CD14-positive monocyte (primary cell): ENCODE measurements at regions not wholly inside any gene's neighbourhood (a gene's known extent, or its start where the extent isn't known, plus 50 kb on each side); places are given as distances from the start of the nearest gene placed in this dataset.

Source experiments
- DNase-seq, 3 donors: peaks; one replicate each; pipeline ENCODE4 v3.0.0-alpha.2; 2011 to 2022
- H2AFZ ChIP-seq: 2 replicates; pipeline ENCODE4 v1.6.0; 2012; ENCODE audit warnings: mild to moderate bottlenecking, low read depth, low read length, inconsistent platforms; ENCODE audit not compliant: insufficient read depth, poor library complexity, severe bottlenecking
- H3K27ac ChIP-seq, 2 donors: 1 replicate in 1 of 2; 2 replicates in 1 of 2; pipeline ENCODE4 v1.5.1; 2012 to 2013; ENCODE audit warnings: low read length in 2 of 2, control low read depth in 1 of 2, inconsistent platforms in 1 of 2, low read depth in 1 of 2, mild to moderate bottlenecking in 1 of 2
- H3K27me3 ChIP-seq, 2 donors: one replicate each; pipeline versions ENCODE4 v1.6.0 to v1.6.1; 2011 to 2013; ENCODE audit warnings: low read length in 2 of 2; ENCODE audit not compliant: control insufficient read depth in 2 of 2, insufficient read depth in 2 of 2
- H3K36me3 ChIP-seq, 2 donors: replicated peaks in 1 of 2; 1 replicate in 1 of 2; 2 replicates in 1 of 2; pipeline versions ENCODE4 v1.5.1 to v1.6.1; 2012 to 2013; ENCODE audit warnings: low read length in 2 of 2, control low read depth in 1 of 2, inconsistent platforms in 1 of 2, mild to moderate bottlenecking in 1 of 2; ENCODE audit not compliant: insufficient read depth in 2 of 2, control insufficient read depth in 1 of 2
- H3K4me1 ChIP-seq, 2 donors: 1 replicate in 1 of 2; 2 replicates in 1 of 2; pipeline versions ENCODE4 v1.5.1 to v1.6.1; 2012 to 2013; ENCODE audit warnings: low read length in 2 of 2, control low read depth in 1 of 2, inconsistent platforms in 1 of 2, mild to moderate bottlenecking in 1 of 2, moderate library complexity in 1 of 2; ENCODE audit not compliant: insufficient read depth in 2 of 2, control insufficient read depth in 1 of 2
- H3K4me2 ChIP-seq: replicated peaks from 2 replicates; pipeline ENCODE3; 2012; ENCODE audit warnings: low read length, moderate library complexity, mild to moderate bottlenecking; ENCODE audit not compliant: poor library complexity, severe bottlenecking; ENCODE audit errors: extremely low read depth
- H3K4me3 ChIP-seq, 3 experiments: fragments of 200-600 bp in 1 of 3; sonication (generic) in 1 of 3; replicated peaks in 1 of 3; 1 replicate in 2 of 3; 2 replicates in 1 of 3; pipeline ENCODE4 v1.5.1; 2011 to 2013; ENCODE audit warnings: low read length in 3 of 3, mild to moderate bottlenecking in 3 of 3, control low read depth in 2 of 3, low read depth in 2 of 3, inconsistent platforms in 1 of 3, moderate library complexity in 1 of 3
- H3K79me2 ChIP-seq: 2 replicates; pipeline ENCODE4 v1.6.0; 2012; ENCODE audit warnings: mild to moderate bottlenecking, control low read depth, inconsistent platforms, low read length, moderate library complexity; ENCODE audit not compliant: insufficient read depth
- H3K9ac ChIP-seq: 2 replicates; pipeline ENCODE4 v1.6.0; 2017; ENCODE audit warnings: low read length, mild to moderate bottlenecking; ENCODE audit not compliant: insufficient read depth, poor library complexity, severe bottlenecking
- H3K9me3 ChIP-seq, 2 donors: replicated peaks in 1 of 2; 1 replicate in 1 of 2; 2 replicates in 1 of 2; pipeline versions ENCODE4 v1.5.1 to v1.6.1; 2012 to 2013; ENCODE audit warnings: low read length in 2 of 2, control low read depth in 1 of 2; ENCODE audit not compliant: control insufficient read depth in 1 of 2, insufficient read depth in 1 of 2
- H4K20me1 ChIP-seq: 2 replicates; pipeline ENCODE4 v1.6.0; 2012; ENCODE audit warnings: mild to moderate bottlenecking, low read length, control low read depth, moderate library complexity; ENCODE audit not compliant: insufficient read depth
- H3K27ac Mint-ChIP-seq, 7 donors: one replicate each; pipeline ENCODE4 v1.8.0; 2020; ENCODE audit warnings: mild to moderate bottlenecking in 7 of 7, mixed read lengths in 7 of 7, moderate library complexity in 6 of 7, inconsistent platforms in 2 of 7
- H3K27me3 Mint-ChIP-seq, 3 donors: one replicate each; pipeline ENCODE4 v1.8.0; 2021 to 2022; ENCODE audit warnings: low read depth in 3 of 3, mild to moderate bottlenecking in 3 of 3, mixed read lengths in 3 of 3, moderate library complexity in 3 of 3, inconsistent platforms in 1 of 3
- H3K36me3 Mint-ChIP-seq, 2 donors: one replicate each; pipeline ENCODE4 v1.8.0; 2020; ENCODE audit warnings: mixed read lengths in 2 of 2, inconsistent platforms in 1 of 2, mild to moderate bottlenecking in 1 of 2
- H3K4me1 Mint-ChIP-seq: one replicate; pipeline ENCODE4 v1.8.0; 2020; ENCODE audit warnings: mild to moderate bottlenecking, mixed read lengths
- H3K4me3 Mint-ChIP-seq, 2 donors: one replicate each; pipeline ENCODE4 v1.8.0; 2020; ENCODE audit warnings: mild to moderate bottlenecking in 2 of 2, mixed read lengths in 2 of 2, moderate library complexity in 1 of 2
- H3K9me3 Mint-ChIP-seq, 7 donors: one replicate each; pipeline ENCODE4 v1.8.0; 2020 to 2022; ENCODE audit warnings: mixed read lengths in 7 of 7, mild to moderate bottlenecking in 6 of 7, moderate library complexity in 6 of 7, inconsistent platforms in 2 of 7
- WGBS: methylation state at CpG from one replicate; pipeline ENCODE4 v1.1.5; 2013; ENCODE audit warnings: missing lambda C conversion rate; ENCODE audit not compliant: insufficient coverage; 5-methylcytosine and 5-hydroxymethylcytosine counted together
- intact Hi-C, 2 donors: fragments of 100-400 bp; cut with micrococcal nuclease; formaldehyde crosslinking; loops; one replicate each; pipeline versions ENCODE4 v1.15.0 to v1.15.1; 2023
- TF ChIP-seq, protein P1 (sequence below): fragments of 200-600 bp; IDR thresholded peaks from one replicate; pipeline ENCODE4 v1.8.0; 2022; ENCODE audit warnings: antibody characterized with exemption, mild to moderate bottlenecking

DNA sequence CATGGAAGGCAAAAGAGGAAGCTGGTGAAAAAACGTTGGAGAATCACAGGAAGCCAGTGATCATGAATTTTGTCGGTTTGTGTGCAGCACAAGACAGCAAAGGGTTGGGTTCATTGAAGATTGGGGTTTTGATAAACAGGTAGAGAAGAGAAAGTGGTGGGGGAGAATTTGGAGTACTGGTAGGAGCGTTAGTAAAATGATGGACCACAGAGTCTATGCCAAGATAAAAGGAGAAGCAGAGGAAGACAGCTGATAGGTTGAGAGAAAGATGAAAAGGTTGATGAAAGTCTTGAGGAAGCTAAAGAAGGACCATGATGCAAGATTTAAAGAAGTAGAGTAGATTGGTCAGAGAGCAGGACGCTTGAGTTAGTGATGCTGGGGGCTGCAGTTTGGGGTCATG is 156.8 kb upstream of the POU3F1 start:
- Histone ChIP-seq H3K9ac (no peak overlapping the region), H3K79me2 (no peaks in the 10 kb centered on the region), H3K4me3 (no peak overlapping the region), H3K27ac (no peak overlapping the region), H3K4me1 (no peaks in the 10 kb centered on the region), H3K27me3 (no peaks in the 10 kb centered on the region), H3K36me3 (no peaks in the 10 kb centered on the region), H4K20me1 (no peaks in the 10 kb centered on the region), H2AFZ (no peak overlapping the region), H3K4me2 (no peak overlapping the region), H3K9me3 (no peaks in the 10 kb centered on the region)
- peaks cover 0 to 3% (median 1%) of the 10 kb centered on the region in 3 donors for H3K27me3 Mint-ChIP-seq
- no peak overlapping the region for H3K27ac Mint-ChIP-seq
- WGBS, result 6% methylated on average over 4 of the region's 4 CpGs
- no peak for DNase-seq
- H3K4me3 Mint-ChIP-seq, result no peak overlapping the region
- TF ChIP-seq, protein P1, sequence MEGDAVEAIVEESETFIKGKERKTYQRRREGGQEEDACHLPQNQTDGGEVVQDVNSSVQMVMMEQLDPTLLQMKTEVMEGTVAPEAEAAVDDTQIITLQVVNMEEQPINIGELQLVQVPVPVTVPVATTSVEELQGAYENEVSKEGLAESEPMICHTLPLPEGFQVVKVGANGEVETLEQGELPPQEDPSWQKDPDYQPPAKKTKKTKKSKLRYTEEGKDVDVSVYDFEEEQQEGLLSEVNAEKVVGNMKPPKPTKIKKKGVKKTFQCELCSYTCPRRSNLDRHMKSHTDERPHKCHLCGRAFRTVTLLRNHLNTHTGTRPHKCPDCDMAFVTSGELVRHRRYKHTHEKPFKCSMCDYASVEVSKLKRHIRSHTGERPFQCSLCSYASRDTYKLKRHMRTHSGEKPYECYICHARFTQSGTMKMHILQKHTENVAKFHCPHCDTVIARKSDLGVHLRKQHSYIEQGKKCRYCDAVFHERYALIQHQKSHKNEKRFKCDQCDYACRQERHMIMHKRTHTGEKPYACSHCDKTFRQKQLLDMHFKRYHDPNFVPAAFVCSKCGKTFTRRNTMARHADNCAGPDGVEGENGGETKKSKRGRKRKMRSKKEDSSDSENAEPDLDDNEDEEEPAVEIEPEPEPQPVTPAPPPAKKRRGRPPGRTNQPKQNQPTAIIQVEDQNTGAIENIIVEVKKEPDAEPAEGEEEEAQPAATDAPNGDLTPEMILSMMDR, result no peak
- H3K4me1 Mint-ChIP-seq, result no peaks in the 10 kb centered on the region
- intact Hi-C loops, result no loop called here
- H3K9me3 Mint-ChIP-seq, result peaks cover 2 to 6% (median 4%) of the 10 kb centered on the region in 7 donors
- no peaks in the 10 kb centered on the region for H3K36me3 Mint-ChIP-seq

DNA sequence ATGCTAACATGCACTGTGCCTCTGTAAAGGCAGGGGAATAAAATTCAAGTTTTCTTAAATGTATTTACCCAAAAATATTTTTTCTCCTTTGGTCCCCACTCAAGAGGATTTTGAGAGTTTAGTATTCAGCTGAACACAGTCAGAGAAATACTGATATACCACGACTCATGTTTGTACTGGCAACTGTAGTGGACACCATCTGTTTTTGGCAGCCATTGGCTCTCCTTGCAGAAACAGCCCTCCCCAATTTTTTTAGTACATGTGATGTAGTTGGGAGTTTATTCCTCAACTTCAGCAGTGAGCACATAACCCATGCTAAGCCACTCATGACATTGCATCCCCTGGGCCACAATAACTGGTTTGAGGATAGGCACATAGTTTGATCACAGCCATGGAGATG is 154.8 kb upstream of the POU3F1 start:
- Mint-ChIP-seq H3K36me3 (no peaks in the 10 kb centered on the region), H3K9me3 (peaks cover 2 to 6% (median 4%) of the 10 kb centered on the region in 7 donors), H3K4me3 (no peak overlapping the region), H3K27ac (no peak overlapping the region), H3K4me1 (no peaks in the 10 kb centered on the region), H3K27me3 (peaks cover 0 to 2% (median 1%) of the 10 kb centered on the region in 3 donors)
- no peak overlapping the region for H3K27ac ChIP-seq
- no peaks in the 10 kb centered on the region for H3K79me2 ChIP-seq
- WGBS, result no CpG with 5 or more reads among the region's 1 CpG
- DNase-seq, result no peak
- intact Hi-C loops, result no loop called here
- no peak overlapping the region for H2AFZ ChIP-seq
- no peaks in the 10 kb centered on the region for H3K4me1 ChIP-seq
- TF ChIP-seq, protein P1, result no peak
- no peak overlapping the region for H3K9ac ChIP-seq
- H3K9me3 ChIP-seq, result no peaks in the 10 kb centered on the region
- no peak overlapping the region for H3K4me2 ChIP-seq
- H3K4me3 ChIP-seq, result no peak overlapping the region
- no peaks in the 10 kb centered on the region for H3K27me3 ChIP-seq
- no peaks in the 10 kb centered on the region for H3K36me3 ChIP-seq
- H4K20me1 ChIP-seq, result no peaks in the 10 kb centered on the region
